ENCODE measurements at regions not wholly inside any gene's neighbourhood (a gene's known extent, or its start where the extent isn't known, plus 50 kb on each side); places are given as distances from the start of the nearest gene placed in this dataset.
"Not testable (repeated sequence)": the region's sequence is repeated elsewhere in the genome, so short reads cannot be mapped to it uniquely, and the experiment has no call there.

- no peaks in the 10 kb centered on the region for H3K36me3 ChIP-seq
- H3K4me1 ChIP-seq (ENCODE audit: control insufficient read depth in 1 of 2, insufficient read depth in 1 of 2, low read depth in 1 of 2, low read length in 1 of 2): no peaks in the 10 kb centered on the region
- no peak overlapping the region for H3K27ac ChIP-seq
- H3K27me3 ChIP-seq: no peaks in the 10 kb centered on the region
- no peak for TF ChIP-seq CTCF (IDR thresholded peaks at IDR 0.05)
- H3K9me3 ChIP-seq: no peaks in the 10 kb centered on the region
- H3K4me3 ChIP-seq (ENCODE audit: low read depth in 1 of 2, low read length in 1 of 2): no peak overlapping the region
These were observed 87.7 kb upstream of the NOX3 start for GRCh38 chr6:155543166-155543847.

- Histone ChIP-seq H3K27me3 (no peaks in the 10 kb centered on the region), H3K9me3 (no peaks in the 10 kb centered on the region), H3K4me1 (ENCODE audit: control insufficient read depth in 1 of 2, insufficient read depth in 1 of 2, low read depth in 1 of 2, low read length in 1 of 2) (no peaks in the 10 kb centered on the region), H3K4me3 (ENCODE audit: low read depth in 1 of 2, low read length in 1 of 2) (no peak overlapping the region), H3K27ac (no peak overlapping the region), H3K36me3 (no peaks in the 10 kb centered on the region)
- TF ChIP-seq CTCF (IDR thresholded peaks at IDR 0.05): no peak
These were observed 86.4 kb upstream of the NOX3 start for GRCh38 chr6:155542036-155542435.

GRCh38 chr6:155538708-155539390 is 83.2 kb upstream of the NOX3 start:
- H3K27ac ChIP-seq: no peak overlapping the region

GRCh38 chr6:155534678-155535077 is 79.0 kb upstream of the NOX3 start:
- Histone ChIP-seq H3K27ac (no peak overlapping the region), H3K9me3 (no peaks in the 10 kb centered on the region), H3K36me3 (no peaks in the 10 kb centered on the region), H3K4me1 (ENCODE audit: control insufficient read depth in 1 of 2, insufficient read depth in 1 of 2, low read depth in 1 of 2, low read length in 1 of 2) (no peaks in the 10 kb centered on the region), H3K27me3 (no peaks in the 10 kb centered on the region), H3K4me3 (ENCODE audit: low read depth in 1 of 2, low read length in 1 of 2) (no peak overlapping the region)
- no peak for TF ChIP-seq CTCF (IDR thresholded peaks at IDR 0.05)

More at GRCh38 chr6:155538708-155539390, 83.2 kb upstream of the NOX3 start:
- H3K36me3 ChIP-seq: no peaks in the 10 kb centered on the region
- H3K27me3 ChIP-seq: no peaks in the 10 kb centered on the region
- H3K9me3 ChIP-seq: no peaks in the 10 kb centered on the region
- H3K4me3 ChIP-seq (ENCODE audit: low read depth in 1 of 2, low read length in 1 of 2): no peak overlapping the region
- TF ChIP-seq CTCF (IDR thresholded peaks at IDR 0.05): no peak
- H3K4me1 ChIP-seq (ENCODE audit: control insufficient read depth in 1 of 2, insufficient read depth in 1 of 2, low read depth in 1 of 2, low read length in 1 of 2): no peaks in the 10 kb centered on the region

- Histone ChIP-seq H3K4me3 (ENCODE audit: low read depth in 1 of 2, low read length in 1 of 2) (no peak overlapping the region), H3K9me3 (no peaks in the 10 kb centered on the region), H3K27me3 (no peaks in the 10 kb centered on the region), H3K4me1 (ENCODE audit: control insufficient read depth in 1 of 2, insufficient read depth in 1 of 2, low read depth in 1 of 2, low read length in 1 of 2) (no peaks in the 10 kb centered on the region), H3K36me3 (no peaks in the 10 kb centered on the region), H3K27ac (no peak overlapping the region)
- TF ChIP-seq CTCF (IDR thresholded peaks at IDR 0.05): no peak
These were observed 74.7 kb upstream of the NOX3 start for GRCh38 chr6:155530219-155530834.

GRCh38 chr6:155529814-155530213 is 74.2 kb upstream of the NOX3 start:
- not testable (repeated sequence) for H3K9me3 ChIP-seq; H3K27me3 ChIP-seq; H3K36me3 ChIP-seq; H3K4me1 ChIP-seq (ENCODE audit: control insufficient read depth in 1 of 2, insufficient read depth in 1 of 2, low read depth in 1 of 2, low read length in 1 of 2); H3K27ac ChIP-seq; H3K4me3 ChIP-seq (ENCODE audit: low read depth in 1 of 2, low read length in 1 of 2)
